Stimulated activated CD4-positive, alpha-beta T cell treated with anti-CD3 and anti-CD28 coated beads, Interleukin-12 subunit alpha, Interleukin-12 subunit beta, amount 100 ng/mL, for 24 hours (primary cell): ENCODE measurements at regions not wholly inside any gene's neighbourhood (a gene's known extent, or its start where the extent isn't known, plus 50 kb on each side); places are given as distances from the start of the nearest gene placed in this dataset.

Experiments
- DNase-seq, 2 experiments: peaks; one replicate each; pipeline ENCODE4 v3.0.0-alpha.2; 2020; ENCODE audit warnings: low read depth in 2 of 2

- no peak for DNase-seq
Measured at GRCh38 chr12:88310666-88311065, 168.6 kb downstream of the TMTC3 start.

- DNase-seq, result no peak
Measured at GRCh38 chr12:88313554-88313953, 171.4 kb downstream of the TMTC3 start.

- DNase-seq, result no peak
Measured at GRCh38 chr12:88314706-88315105, 172.6 kb downstream of the TMTC3 start.

GRCh38 chr12:88318726-88319125 lies 176.6 kb downstream of the TMTC3 start:
- no peak for DNase-seq

GRCh38 chr12:88325076-88325815 lies 183.1 kb downstream of the TMTC3 start:
- no peak for DNase-seq

GRCh38 chr12:88325816-88326189 lies 183.7 kb downstream of the TMTC3 start:
- no peak for DNase-seq

- DNase-seq, result no peak
Measured at GRCh38 chr12:88327276-88327675, 185.2 kb downstream of the TMTC3 start.

- DNase-seq, result no peak
Measured at GRCh38 chr12:88328090-88328489, 186.0 kb downstream of the TMTC3 start.

- no peak for DNase-seq
Measured at GRCh38 chr12:88329833-88330232, 187.7 kb downstream of the TMTC3 start.

- no peak for DNase-seq
Measured at GRCh38 chr12:88334271-88334670, 192.2 kb downstream of the TMTC3 start.

- no peak for DNase-seq
Measured at GRCh38 chr12:88336076-88336739, 194.1 kb downstream of the TMTC3 start.

- no peak for DNase-seq
Measured at GRCh38 chr12:88338486-88338885, 196.4 kb downstream of the TMTC3 start.

- no peak for DNase-seq
Measured at GRCh38 chr12:88339254-88339949, 197.3 kb downstream of the TMTC3 start.

GRCh38 chr12:88339966-88340365 lies 197.9 kb downstream of the TMTC3 start:
- no peak for DNase-seq

- no peak for DNase-seq
Measured at GRCh38 chr12:88342251-88342806, 200.2 kb downstream of the TMTC3 start.

GRCh38 chr12:88351146-88351545 lies 209.0 kb downstream of the TMTC3 start:
- no peak for DNase-seq

- no peak for DNase-seq
Measured at GRCh38 chr12:88354691-88355090, 212.6 kb downstream of the TMTC3 start.

- DNase-seq, result no peak
Measured at GRCh38 chr12:88360343-88360742, 218.2 kb downstream of the TMTC3 start.

GRCh38 chr12:88361493-88361892 lies 218.8 kb downstream of the KITLG start:
- DNase-seq, result no peak

- DNase-seq, result no peak
Measured at GRCh38 chr12:88362439-88362838, 217.8 kb downstream of the KITLG start.

GRCh38 chr12:88365403-88365802 lies 214.9 kb downstream of the KITLG start:
- no peak for DNase-seq

- no peak for DNase-seq
Measured at GRCh38 chr12:88366101-88366500, 214.2 kb downstream of the KITLG start.

- DNase-seq, result no peak
Measured at GRCh38 chr12:88367231-88367630, 213.0 kb downstream of the KITLG start.
